SK-N-SH (cell line): ENCODE measurements at regions not wholly inside any gene's neighbourhood (a gene's known extent, or its start where the extent isn't known, plus 50 kb on each side); places are given as distances from the start of the nearest gene placed in this dataset.

Experiments used
- CTCF ChIA-PET: fragments of 300-600, 350-600 bp; formaldehyde crosslinking; extraction: SDS; loops from one replicate; lab custom pipeline; 2021; lab: Yijun Ruan, JAX
- POLR2A ChIA-PET: fragments of 350-600 bp; sonication (Branson Sonifier 250); formaldehyde crosslinking; extraction: SDS; loops from one replicate; lab custom pipeline; 2020; ENCODE audit warnings: antibody characterized with exemption, inconsistent platforms; lab: Yijun Ruan, JAX
- DNase-seq: peaks from one replicate; pipeline ENCODE4 v3.0.0; 2012
- H2AFZ ChIP-seq: fragments of 200-600 bp; sonication (generic); 2 replicates; pipeline ENCODE4 v1.8.1; 2016; ENCODE audit warnings: antibody characterized with exemption, mild to moderate bottlenecking, low read depth
- H3F3A ChIP-seq: fragments of 200-600 bp; sonication (generic); replicated peaks from 2 replicates; pipeline ENCODE3; 2016; ENCODE audit warnings: antibody characterized with exemption, mild to moderate bottlenecking; ENCODE audit not compliant: insufficient read depth
- H3K27ac ChIP-seq, 2 experiments: fragments of 200-500 bp in 1 of 2; fragments of 200-600 bp in 1 of 2; sonication (Bioruptor generic) in 1 of 2; sonication (generic), shearing (Covaris generic) in 1 of 2; 2 replicates each; pipeline versions ENCODE4 v1.5.1 to v1.6.1; 2014 to 2016; ENCODE audit warnings: low read depth in 2 of 2, inconsistent platforms in 1 of 2, low read length in 1 of 2, mild to moderate bottlenecking in 1 of 2, mixed read lengths in 1 of 2
- H3K27me3 ChIP-seq: fragments of 200-600 bp; sonication (generic), shearing (Covaris generic); 2 replicates; pipeline ENCODE4 v1.6.1; 2016; ENCODE audit warnings: mixed run types; ENCODE audit not compliant: insufficient read depth
- H3K36me3 ChIP-seq, 2 experiments: fragments of 200-500 bp in 1 of 2; fragments of 200-600 bp in 1 of 2; sonication (Bioruptor generic) in 1 of 2; sonication (generic) in 1 of 2; replicated peaks in 1 of 2; 2 replicates each; pipeline versions ENCODE3 to v1.5.1; 2014 to 2016; ENCODE audit warnings: low read length in 1 of 2, mild to moderate bottlenecking in 1 of 2; ENCODE audit not compliant: insufficient read depth in 2 of 2, control insufficient read depth in 1 of 2
- H3K4me1 ChIP-seq, 2 experiments: fragments of 200-500 bp in 1 of 2; fragments of 200-600 bp in 1 of 2; sonication (Bioruptor generic) in 1 of 2; sonication (generic), shearing (Covaris generic) in 1 of 2; 2 replicates each; pipeline versions ENCODE4 v1.5.1 to v1.6.1; 2014 to 2016; ENCODE audit warnings: low read depth in 1 of 2, low read length in 1 of 2, mixed run types in 1 of 2; ENCODE audit not compliant: insufficient read depth in 2 of 2, control insufficient read depth in 1 of 2
- H3K4me2 ChIP-seq: fragments of 200-600 bp; sonication (generic), shearing (Covaris generic); 2 replicates; pipeline ENCODE4 v1.6.1; 2017; ENCODE audit warnings: mixed run types
- H3K4me3 ChIP-seq, 2 experiments: fragments of 200-500 bp in 1 of 2; fragments of 200-600 bp in 1 of 2; sonication (Bioruptor generic) in 1 of 2; sonication (generic), shearing (Covaris generic) in 1 of 2; 2 replicates each; pipeline versions ENCODE4 v1.5.1 to v1.8.1; 2014 to 2016; ENCODE audit warnings: low read depth in 2 of 2, inconsistent platforms in 1 of 2, low read length in 1 of 2, mild to moderate bottlenecking in 1 of 2, mixed read lengths in 1 of 2, moderate library complexity in 1 of 2
- H3K79me2 ChIP-seq: fragments of 200-600 bp; sonication (generic); 2 replicates; pipeline ENCODE4 v1.8.1; 2017; ENCODE audit warnings: mild to moderate bottlenecking; ENCODE audit not compliant: insufficient read depth
- H3K9ac ChIP-seq: fragments of 200-600 bp; sonication (generic); 2 replicates; pipeline ENCODE4 v1.6.1; 2017; ENCODE audit warnings: mixed run types
- H3K9me2 ChIP-seq: fragments of 200-600 bp; sonication (generic); 2 replicates; pipeline ENCODE4 v1.6.1; 2017; ENCODE audit warnings: mixed run types
- H3K9me3 ChIP-seq: fragments of 200-600 bp; sonication (generic); 2 replicates; pipeline ENCODE4 v1.6.1; 2017; ENCODE audit warnings: mixed run types, mild to moderate bottlenecking, moderate library complexity
- H4K20me1 ChIP-seq: fragments of 200-600 bp; sonication (generic); 2 replicates; pipeline ENCODE4 v1.6.1; 2017; ENCODE audit warnings: mild to moderate bottlenecking, mixed run types; ENCODE audit not compliant: insufficient read depth
- EP300 ChIP-seq, 2 experiments: IDR thresholded peaks; 2 replicates each; pipeline versions ENCODE4 v1.4.0 to v1.6.1; 2012; ENCODE audit warnings: borderline replicate concordance in 1 of 2, low read depth in 1 of 2, low read length in 1 of 2
- EZH2phosphoT487 ChIP-seq: fragments of 200-600 bp; sonication (generic); IDR thresholded peaks from 2 replicates; pipeline ENCODE4 v1.6.1; 2017; ENCODE audit warnings: low read depth, mixed run types, mild to moderate bottlenecking, antibody characterized with exemption, moderate library complexity, borderline replicate concordance
- GABPA ChIP-seq: IDR thresholded peaks from 2 replicates; pipeline ENCODE4 v1.4.0; 2012; ENCODE audit warnings: low read depth, mild to moderate bottlenecking
- IRF3 ChIP-seq: fragments of 150-350 bp; IDR thresholded peaks from 2 replicates; pipeline ENCODE4 v1.6.1; 2016; ENCODE audit warnings: mild to moderate bottlenecking, low read depth, low read length
- NFIC ChIP-seq: IDR thresholded peaks from 2 replicates; pipeline ENCODE4 v1.4.0; 2012; ENCODE audit warnings: borderline replicate concordance
- RXRA ChIP-seq: IDR thresholded peaks from 2 replicates; pipeline ENCODE4 v1.4.0; 2012; ENCODE audit warnings: low read depth, mild to moderate bottlenecking, borderline replicate concordance
- TAF1 ChIP-seq: IDR thresholded peaks from 2 replicates; pipeline ENCODE4 v1.6.1; 2012; ENCODE audit warnings: low read depth, mild to moderate bottlenecking, low read length, moderate library complexity, borderline replicate concordance
- YY1 ChIP-seq: IDR thresholded peaks from 2 replicates; pipeline ENCODE4 v1.4.0; 2012; ENCODE audit warnings: low read depth, mild to moderate bottlenecking
- WGBS: methylation state at CpG from one replicate; pipeline ENCODE4 v1.1.6; 2017; ENCODE audit warnings: low lambda C conversion rate; 5-methylcytosine and 5-hydroxymethylcytosine counted together
- TF ChIP-seq, protein P1 (sequence below): IDR thresholded peaks from 2 replicates; pipeline ENCODE4 v1.4.0; 2012; ENCODE audit warnings: low read depth, borderline replicate concordance
- TF ChIP-seq, protein P2 (sequence below): fragments of 150-350 bp; IDR thresholded peaks from 2 replicates; pipeline ENCODE4 v1.6.1; 2017; ENCODE audit warnings: antibody characterized with exemption, low read length, low read depth, borderline replicate concordance

- TF ChIP-seq RXRA: no peak
Measured at GRCh38 chr10:65710306-65710705, 1215.5 kb upstream of the LRRTM3 start (continued).

DNA sequence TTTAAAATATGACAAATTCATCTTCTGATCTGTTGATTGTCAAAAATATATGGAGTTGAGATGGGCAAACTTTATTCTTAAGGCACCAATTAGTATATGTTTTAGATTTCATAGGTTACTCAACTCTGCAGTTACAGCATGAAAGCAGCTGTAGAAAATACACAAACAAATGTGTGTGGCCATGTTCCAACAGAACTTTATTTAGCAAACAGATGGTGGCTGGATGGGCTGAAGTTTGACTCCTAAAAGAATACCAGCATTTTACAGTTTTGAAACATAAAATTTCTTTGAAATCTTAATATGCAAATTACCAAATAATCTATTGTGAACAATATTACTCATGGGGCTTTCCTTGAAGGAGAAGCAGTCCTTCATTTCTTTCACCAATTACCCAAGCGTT lies 1206.0 kb upstream of the LRRTM3 start:
- ChIA-PET CTCF (interaction anchor here (0.6 kb wide), 1 partner anchor 302 kb away, joined by 3 read pairs; no protein-coding TSS in a partner anchor), POLR2A (no interaction called here)
- no peaks in the 10 kb centered on the region for H3K27me3 ChIP-seq
- no peak for TF ChIP-seq YY1
- no peak for DNase-seq
- 78% methylated on average over 1 of the region's 1 CpG for WGBS
- H3K9me2 ChIP-seq: no peaks in the 10 kb centered on the region
- H3K4me1 ChIP-seq: no peaks in the 10 kb centered on the region
- H3K9ac ChIP-seq: no peak overlapping the region
- H3K27ac ChIP-seq: no peak overlapping the region
- no peaks in the 10 kb centered on the region for H4K20me1 ChIP-seq
- no peaks in the 10 kb centered on the region for H3K9me3 ChIP-seq
- H3K4me2 ChIP-seq: no peak overlapping the region
- H3K4me3 ChIP-seq: no peak overlapping the region
- H3F3A ChIP-seq: peaks cover 1% of the 10 kb centered on the region
- H3K36me3 ChIP-seq: no peaks in the 10 kb centered on the region
- no peaks in the 10 kb centered on the region for H3K79me2 ChIP-seq
- H2AFZ ChIP-seq: no peak overlapping the region

GRCh38 chr10:65720901-65721300 lies 1204.9 kb upstream of the LRRTM3 start:
- Histone ChIP-seq H3K36me3 (no peaks in the 10 kb centered on the region), H3K9me2 (no peaks in the 10 kb centered on the region), H3K4me1 (no peaks in the 10 kb centered on the region), H3K9ac (no peak overlapping the region), H3K4me3 (no peak overlapping the region), H3K79me2 (no peaks in the 10 kb centered on the region), H3K4me2 (no peak overlapping the region), H2AFZ (peak overlapping the region; percentile 46; the same call in 1 of the 2 replicates), H3K9me3 (no peaks in the 10 kb centered on the region), H3K27me3 (no peaks in the 10 kb centered on the region), H3K27ac (no peak overlapping the region), H3F3A (peaks cover 3% of the 10 kb centered on the region), H4K20me1 (no peaks in the 10 kb centered on the region)
- no peak for TF ChIP-seq NFIC
- TF ChIP-seq, protein P1, sequence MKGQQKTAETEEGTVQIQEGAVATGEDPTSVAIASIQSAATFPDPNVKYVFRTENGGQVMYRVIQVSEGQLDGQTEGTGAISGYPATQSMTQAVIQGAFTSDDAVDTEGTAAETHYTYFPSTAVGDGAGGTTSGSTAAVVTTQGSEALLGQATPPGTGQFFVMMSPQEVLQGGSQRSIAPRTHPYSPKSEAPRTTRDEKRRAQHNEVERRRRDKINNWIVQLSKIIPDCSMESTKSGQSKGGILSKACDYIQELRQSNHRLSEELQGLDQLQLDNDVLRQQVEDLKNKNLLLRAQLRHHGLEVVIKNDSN: no peak
- TF ChIP-seq TAF1: no peak
- TF ChIP-seq EP300 (IDR thresholded peaks at IDR 0.05; ENCODE audit: borderline replicate concordance in 1 of 2, low read depth in 1 of 2, low read length in 1 of 2): no peak
- TF ChIP-seq, protein P2, sequence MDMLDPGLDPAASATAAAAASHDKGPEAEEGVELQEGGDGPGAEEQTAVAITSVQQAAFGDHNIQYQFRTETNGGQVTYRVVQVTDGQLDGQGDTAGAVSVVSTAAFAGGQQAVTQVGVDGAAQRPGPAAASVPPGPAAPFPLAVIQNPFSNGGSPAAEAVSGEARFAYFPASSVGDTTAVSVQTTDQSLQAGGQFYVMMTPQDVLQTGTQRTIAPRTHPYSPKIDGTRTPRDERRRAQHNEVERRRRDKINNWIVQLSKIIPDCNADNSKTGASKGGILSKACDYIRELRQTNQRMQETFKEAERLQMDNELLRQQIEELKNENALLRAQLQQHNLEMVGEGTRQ: no peak
- TF ChIP-seq GABPA: no peak
- no peak for TF ChIP-seq IRF3
- no peak for TF ChIP-seq EZH2phosphoT487
- 88% methylated on average over 4 of the region's 4 CpGs for WGBS
- ChIA-PET POLR2A (no interaction called here), CTCF (no interaction called here)
- no peak for DNase-seq
